HG02884 (cell line): ENCODE measurements at regions not wholly inside any gene's neighbourhood (a gene's known extent, or its start where the extent isn't known, plus 50 kb on each side); places are given as distances from the start of the nearest gene placed in this dataset.
"Not testable (repeated sequence)": the region's sequence is repeated elsewhere in the genome, so short reads cannot be mapped to it uniquely, and the experiment has no call there.

Source experiments
- ATAC-seq: cut with Tn5 transposase; IDR thresholded peaks from one replicate; pipeline ENCODE4 v1.9.1; 2021; ENCODE audit warnings: mild to moderate bottlenecking, moderate library complexity; ENCODE audit not compliant: unreplicated experiment

DNA sequence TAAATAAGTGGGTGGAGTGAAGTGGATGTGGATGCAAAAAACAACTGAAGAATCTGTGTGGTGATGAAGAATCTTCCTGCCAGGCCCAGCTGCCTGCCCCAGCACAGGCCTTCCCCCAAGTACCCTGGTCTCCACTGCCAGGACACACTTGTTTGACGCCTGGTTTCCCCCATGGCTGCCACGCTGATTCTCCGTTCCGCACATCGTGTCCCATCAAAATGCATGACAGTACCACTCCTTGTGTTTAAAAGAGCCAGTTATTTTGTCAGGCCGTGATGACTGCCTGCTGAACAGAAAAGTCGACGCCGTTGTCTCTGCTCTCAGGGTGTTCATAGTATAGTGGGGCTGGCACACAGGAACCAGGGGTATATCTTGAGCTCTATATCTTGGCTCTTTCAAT lies 50.3 kb upstream of the KYNU start:
- no peak for ATAC-seq

DNA sequence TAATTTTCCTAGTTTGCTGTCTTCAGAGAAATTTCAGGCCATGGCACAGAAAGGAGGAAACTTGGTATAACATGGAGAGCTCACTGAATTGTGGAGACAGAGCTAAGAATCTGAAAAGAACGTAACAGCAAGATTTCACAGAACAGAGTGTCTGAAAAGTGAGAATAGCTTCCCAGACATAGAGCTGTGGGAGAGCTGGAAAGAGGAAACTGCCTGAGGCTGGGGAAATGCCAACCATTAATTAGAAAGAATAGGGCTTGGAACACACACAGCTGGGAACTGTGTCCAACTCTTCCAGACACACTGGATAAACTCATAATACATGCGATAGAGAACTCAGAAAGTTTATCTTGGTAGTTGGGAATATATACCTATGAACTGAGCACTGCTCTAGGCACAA lies 51.6 kb upstream of the KYNU start:
- ATAC-seq, result no peak

- ATAC-seq, result no peak
These were observed 52.7 kb upstream of the KYNU start for GRCh38 chr2:142824756-142825155.

DNA sequence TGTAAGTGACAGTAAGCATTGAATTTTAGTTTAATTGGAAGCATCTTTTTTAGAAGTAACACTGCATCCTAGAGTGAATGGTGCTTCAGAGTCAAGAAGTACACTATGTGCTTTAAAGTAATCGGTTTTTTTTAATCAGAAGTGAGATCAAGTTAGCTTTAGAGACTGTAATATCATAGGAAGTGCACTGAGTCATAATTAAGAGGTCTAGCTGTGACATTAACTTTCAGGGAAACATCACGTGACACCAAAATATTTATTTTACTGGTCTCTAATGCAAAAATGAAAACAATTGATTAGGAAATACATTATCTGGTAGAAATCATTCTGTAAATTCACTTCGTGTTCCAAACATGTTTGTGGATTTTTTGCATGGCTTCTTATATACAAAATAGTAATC lies 55.3 kb upstream of the KYNU start:
- ATAC-seq, result no peak

- no peak for ATAC-seq
These were observed 58.1 kb upstream of the KYNU start for GRCh38 chr2:142819411-142819810.

- ATAC-seq, result no peak
These were observed 62.1 kb upstream of the KYNU start for GRCh38 chr2:142815375-142815774.

DNA sequence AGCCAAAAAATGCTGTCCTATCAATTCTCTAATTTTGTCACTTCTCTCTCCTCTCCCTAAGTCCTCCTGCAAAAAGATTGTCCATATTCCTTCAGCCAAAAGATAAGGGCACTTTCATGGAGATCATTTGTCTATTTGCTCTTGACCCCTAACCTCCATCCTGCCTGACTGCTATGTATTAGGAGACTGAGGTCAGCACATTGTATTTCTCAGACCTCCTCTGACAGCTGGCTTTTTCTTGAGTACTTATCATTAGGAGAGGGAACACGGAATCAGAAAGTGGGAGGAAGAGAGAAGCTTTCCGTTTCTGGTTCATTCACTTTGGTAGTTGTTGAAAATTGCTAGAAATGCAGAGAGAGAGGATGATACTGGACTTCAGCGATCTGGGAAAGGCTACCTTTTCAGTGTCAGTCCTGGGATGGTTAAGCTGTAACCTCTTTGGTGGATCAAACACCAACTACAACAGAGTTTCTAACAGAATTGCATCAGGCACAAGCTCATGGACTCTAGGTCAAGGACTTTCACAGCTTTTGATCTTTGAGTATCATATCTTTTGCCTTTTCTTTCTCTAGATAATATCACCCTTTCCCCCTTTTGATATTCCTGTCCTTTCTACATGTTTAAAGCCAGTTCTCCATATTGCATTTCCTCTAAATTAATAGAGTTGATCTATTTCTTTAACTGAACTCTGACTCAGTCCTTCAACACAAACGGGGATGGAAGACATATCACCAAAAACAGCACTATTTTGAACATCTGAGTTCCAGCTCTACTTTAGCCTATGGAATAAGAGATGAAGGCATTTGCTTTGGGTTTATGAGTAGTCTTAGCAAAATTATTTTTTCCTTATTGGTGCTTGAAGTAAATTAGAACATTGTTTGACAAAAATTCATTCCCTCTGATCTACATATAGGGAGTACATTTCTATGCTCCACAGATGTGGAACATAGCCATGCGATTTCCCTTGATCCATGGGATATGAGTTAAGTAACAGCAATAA lies 63.3 kb upstream of the KYNU start:
- ATAC-seq, result no peak

DNA sequence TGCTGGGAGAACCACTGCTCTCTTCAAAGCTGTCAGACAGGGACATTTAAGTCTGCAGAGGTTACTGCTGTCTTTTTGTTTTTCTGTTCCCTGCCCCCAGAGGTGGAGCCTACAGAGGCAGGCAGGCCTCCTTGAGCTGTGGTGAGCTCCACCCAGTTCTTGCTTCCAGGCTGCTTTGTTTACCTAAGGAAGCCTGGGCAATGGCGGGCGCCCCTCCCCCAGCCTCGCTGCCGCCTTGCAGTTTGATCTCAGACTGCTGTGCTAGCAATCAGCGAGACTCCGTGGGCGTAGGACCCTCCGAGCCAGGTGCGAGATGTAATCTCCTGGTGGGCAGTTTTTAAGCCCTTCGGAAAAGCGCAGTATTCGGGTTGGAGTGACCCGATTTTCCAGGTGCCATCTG lies 65.8 kb upstream of the KYNU start:
- ATAC-seq, result not testable (repeated sequence)

DNA sequence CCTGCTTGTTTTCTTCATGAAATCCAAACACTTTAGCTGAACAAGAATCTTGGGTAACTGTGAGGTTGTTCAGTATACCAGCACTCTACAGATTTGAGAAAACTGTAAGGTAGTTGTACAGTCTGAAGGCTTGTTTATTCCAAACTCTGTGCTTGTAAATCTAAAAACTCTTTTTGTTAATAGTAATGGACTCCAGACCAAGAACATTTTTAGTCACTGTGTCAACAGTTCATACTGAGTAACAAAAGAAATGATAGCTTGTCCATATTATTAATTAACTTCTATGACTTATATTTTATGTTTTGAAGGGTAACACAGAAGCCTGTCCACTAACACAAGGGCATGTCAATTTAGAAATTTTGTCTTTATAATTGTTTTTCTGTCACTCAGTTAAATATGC lies 72.2 kb upstream of the KYNU start:
- no peak for ATAC-seq

DNA sequence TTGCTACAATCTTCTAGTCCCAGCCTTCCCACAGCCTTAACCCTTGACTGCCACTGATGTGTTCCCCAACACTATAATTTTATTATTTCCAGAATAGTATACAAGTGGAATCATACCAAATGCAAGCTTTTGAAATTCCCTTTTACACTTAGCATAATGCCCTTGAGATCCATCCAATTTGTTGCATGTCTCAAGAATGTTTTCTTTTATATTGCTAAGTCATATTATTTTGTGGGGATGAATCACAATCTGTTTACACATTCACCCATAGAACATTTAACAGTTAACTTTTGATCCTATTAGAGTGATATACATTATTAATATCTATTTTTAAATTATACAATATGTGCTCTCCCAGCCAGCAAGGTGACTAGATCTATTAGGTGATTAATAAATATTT lies 74.3 kb upstream of the KYNU start:
- ATAC-seq, result no peak

- ATAC-seq, result no peak
These were observed 80.9 kb upstream of the KYNU start for GRCh38 chr2:142796588-142796987.

- ATAC-seq, result no peak
These were observed 81.3 kb upstream of the KYNU start for GRCh38 chr2:142796161-142796560.

GRCh38 chr2:142794850-142795249 lies 82.6 kb upstream of the KYNU start:
- ATAC-seq, result no peak

- ATAC-seq, result not testable (repeated sequence)
These were observed 85.1 kb upstream of the KYNU start for GRCh38 chr2:142792328-142792727.

- no peak for ATAC-seq
These were observed 86.1 kb upstream of the KYNU start for GRCh38 chr2:142791335-142791734.

GRCh38 chr2:142786918-142787702 lies 90.4 kb upstream of the KYNU start:
- no peak for ATAC-seq

DNA sequence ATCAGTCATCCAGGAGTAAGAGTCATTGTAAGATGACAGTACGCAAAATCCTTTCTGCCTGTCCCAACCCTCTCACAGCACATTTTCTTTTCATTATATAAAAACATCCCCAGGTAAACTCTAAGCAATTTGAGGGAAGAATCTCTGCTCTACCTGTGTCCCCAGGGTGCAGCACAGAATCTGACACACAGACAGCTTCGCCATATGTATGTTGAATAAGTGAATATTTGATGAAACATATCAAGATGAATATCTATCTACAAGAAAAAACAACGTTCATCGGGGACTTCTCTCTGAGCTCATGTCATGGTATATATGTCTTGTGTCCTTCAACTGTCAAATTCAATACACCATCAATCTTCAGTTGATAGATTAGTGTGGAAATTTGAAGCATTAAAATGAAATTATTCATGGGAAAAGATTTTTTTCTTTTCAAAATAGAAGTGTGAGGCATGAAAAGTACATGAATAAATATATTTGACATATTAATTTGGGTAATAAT lies 94.5 kb upstream of the KYNU start:
- no peak for ATAC-seq

DNA sequence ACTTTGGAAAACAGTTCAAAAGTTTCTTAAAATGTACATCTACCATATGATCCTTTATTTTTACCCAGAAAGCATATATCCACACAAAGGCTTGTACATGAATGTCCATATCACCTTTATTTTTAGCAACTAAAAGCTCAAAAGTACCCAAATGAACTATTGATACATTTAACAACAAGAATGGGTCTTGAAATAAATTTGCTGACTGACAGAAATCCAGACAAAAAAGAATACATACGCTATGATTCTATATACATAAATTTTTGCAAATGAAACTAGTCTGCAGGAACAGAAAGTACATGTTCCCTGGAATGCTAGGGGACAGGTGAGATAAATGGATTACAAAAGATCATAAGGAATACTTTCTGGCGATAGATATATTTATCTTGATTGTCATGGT lies 96.3 kb upstream of the KYNU start:
- no peak for ATAC-seq

- no peak for ATAC-seq
These were observed 99.2 kb upstream of the KYNU start for GRCh38 chr2:142778289-142778688.

- ATAC-seq, result no peak
These were observed 99.7 kb upstream of the KYNU start for GRCh38 chr2:142777742-142778141.

- ATAC-seq, result no peak
These were observed 107.7 kb upstream of the KYNU start for GRCh38 chr2:142769761-142770160.

GRCh38 chr2:142767847-142768246 lies 109.6 kb upstream of the KYNU start:
- no peak for ATAC-seq
